GM19455 (cell line): ENCODE measurements at regions not wholly inside any gene's neighbourhood (a gene's known extent, or its start where the extent isn't known, plus 50 kb on each side); places are given as distances from the start of the nearest gene placed in this dataset.
A peak's percentile ranks its signal among the peaks of the same experiment; 100 is the strongest.

Source experiments
- ATAC-seq: cut with Tn5 transposase; IDR thresholded peaks from one replicate; pipeline ENCODE4 v1.9.1; 2021; ENCODE audit not compliant: unreplicated experiment

- no peak for ATAC-seq
Measured at GRCh38 chr15:62625429-62626033, 417.0 kb upstream of the TPM1 start.

- ATAC-seq: no peak
Measured at GRCh38 chr15:62626903-62627302, 415.6 kb upstream of the TPM1 start.

DNA sequence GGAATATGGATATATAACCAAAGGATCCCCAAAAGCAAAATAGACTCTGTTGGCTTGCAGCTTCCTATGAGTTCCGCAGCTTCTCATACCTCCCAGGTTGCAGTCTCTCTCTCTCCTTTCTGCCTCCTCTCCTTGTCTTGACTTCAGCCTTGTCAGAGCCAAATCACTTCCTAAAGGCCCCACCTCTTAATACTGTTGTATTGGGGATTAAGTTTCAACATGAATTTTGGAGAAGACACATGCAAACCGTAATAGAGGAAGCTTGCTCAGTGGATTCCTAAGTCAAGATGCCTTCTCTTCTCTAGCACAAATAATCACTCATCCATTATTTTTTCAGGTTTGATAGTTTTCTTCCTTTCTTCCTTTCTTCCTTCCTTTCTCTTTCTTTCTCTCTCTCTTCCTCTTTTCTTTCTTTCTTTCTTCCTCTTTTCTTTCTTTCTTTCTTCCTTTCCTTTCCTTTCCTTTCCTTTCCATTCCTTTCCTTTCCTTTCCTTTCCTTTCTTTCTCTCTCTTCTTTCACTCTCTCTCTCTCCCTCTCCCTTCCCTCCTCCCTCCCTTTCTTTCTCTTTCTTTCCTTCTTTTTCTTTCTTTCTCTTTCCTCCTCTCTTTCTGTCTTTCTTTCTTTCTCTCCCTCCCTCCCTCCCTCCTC is 411.3 kb upstream of the TPM1 start:
- no peak for ATAC-seq

GRCh38 chr15:62636823-62637573 is 405.5 kb upstream of the TPM1 start:
- no peak for ATAC-seq

DNA sequence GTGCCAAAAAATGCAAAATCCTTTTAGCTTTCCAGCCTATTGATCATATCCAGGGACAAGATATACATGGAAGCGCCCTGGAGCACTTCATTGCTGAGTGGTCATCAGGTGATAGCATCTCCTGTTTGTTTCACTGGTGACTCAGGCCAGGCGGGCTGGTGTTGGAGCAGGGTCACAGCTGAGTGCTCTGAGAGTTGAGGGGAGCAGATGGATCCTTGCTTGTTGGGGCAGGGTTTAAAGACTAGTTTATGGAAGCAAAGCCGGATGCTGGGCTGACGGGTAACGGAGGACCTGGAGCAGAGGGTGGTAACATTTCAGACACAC is 405.0 kb upstream of the TPM1 start:
- no peak for ATAC-seq

GRCh38 chr15:62637950-62638619 is 404.5 kb upstream of the TPM1 start:
- no peak for ATAC-seq

- no peak for ATAC-seq
Measured at GRCh38 chr15:62639432-62639831, 403.1 kb upstream of the TPM1 start.

DNA sequence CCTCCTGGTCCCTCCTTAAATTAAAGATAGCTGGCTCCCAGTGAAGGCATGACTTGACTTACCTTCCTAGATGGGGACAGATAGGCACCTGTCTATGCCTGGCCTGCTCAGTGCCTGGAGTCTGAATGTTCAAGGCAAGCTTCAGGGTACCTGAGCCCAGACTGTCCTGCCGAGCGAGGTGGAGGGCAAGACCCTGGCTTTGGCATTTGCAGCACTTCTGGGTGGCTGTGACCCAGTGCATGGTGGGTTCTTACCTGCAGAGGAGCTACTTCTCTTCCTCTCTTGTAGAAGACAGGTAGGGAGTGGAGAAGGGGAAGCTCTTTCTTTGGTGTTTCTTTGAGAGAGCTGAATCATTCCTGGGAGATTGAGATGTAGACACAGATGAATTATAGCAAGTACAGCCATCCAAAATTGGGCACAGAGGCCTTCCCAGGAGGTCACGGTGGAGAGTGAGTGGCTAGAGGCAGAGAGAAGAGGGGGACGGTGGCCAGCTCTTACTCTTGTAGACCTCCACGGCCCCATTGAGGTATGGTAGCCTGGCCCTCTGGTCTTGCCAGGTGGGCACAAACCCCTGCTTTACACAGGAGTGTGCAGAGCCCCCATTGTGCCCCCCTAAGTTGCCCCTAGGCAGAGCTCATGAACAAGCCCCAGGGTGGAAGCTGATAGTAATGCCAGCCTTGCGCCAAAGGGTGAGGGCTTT is 402.5 kb upstream of the TPM1 start:
- no peak for ATAC-seq

GRCh38 chr15:62641825-62642224 is 400.7 kb upstream of the TPM1 start:
- ATAC-seq: no peak

DNA sequence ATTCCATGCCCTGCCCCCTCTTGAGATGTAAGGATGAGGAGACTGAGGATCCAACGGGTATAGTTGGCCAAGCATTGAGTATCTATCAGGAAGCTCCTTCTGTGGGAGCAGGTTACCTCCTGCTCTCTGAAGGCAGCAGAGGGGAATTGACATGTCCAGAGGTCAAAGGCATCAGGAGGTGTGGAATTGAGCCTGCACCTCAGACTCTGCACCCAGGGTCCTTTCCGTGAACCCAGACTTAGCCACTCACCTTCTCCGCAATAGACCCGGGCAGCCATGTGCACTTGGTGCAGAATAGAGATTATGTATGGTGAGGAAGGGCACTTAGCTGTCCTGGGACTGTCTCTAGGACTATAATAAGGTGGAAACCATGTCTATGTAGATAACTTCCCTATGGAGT is 399.0 kb upstream of the TPM1 start:
- ATAC-seq: no peak

DNA sequence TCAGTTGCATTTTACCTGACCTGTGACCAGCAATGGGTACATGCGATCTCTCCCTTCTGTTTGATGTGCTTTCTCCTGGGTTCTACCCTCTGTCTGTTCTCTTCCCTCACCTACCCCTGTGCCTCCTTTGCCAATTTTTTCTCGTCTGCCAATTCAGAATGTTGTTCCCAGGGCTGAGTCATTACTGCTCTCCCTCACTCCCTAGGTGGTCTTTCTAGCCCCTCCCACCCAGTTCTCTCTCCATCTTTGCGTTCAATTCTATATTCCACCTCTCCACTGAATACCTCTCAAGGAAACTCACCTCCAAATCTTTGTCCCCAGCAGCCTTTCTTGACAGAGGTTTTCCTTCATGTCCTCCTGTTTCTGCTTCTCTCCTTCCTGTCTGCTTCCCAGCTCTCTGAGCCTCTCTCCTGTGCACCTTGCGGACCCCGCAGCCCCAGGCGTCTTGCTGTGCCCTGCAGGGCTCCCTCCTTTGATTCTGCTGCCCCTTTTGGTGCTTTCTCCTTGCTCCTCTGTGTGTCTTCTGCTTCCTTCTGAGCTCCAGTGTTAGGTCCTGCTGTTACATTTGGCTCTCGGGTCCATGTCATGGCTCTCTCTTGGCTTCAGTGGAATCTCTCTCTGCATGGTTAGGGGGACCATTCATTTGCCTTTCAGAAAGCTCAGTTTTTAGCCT is 398.2 kb upstream of the TPM1 start:
- ATAC-seq: no peak

- no peak for ATAC-seq
Measured at GRCh38 chr15:62644889-62645742, 397.4 kb upstream of the TPM1 start.

DNA sequence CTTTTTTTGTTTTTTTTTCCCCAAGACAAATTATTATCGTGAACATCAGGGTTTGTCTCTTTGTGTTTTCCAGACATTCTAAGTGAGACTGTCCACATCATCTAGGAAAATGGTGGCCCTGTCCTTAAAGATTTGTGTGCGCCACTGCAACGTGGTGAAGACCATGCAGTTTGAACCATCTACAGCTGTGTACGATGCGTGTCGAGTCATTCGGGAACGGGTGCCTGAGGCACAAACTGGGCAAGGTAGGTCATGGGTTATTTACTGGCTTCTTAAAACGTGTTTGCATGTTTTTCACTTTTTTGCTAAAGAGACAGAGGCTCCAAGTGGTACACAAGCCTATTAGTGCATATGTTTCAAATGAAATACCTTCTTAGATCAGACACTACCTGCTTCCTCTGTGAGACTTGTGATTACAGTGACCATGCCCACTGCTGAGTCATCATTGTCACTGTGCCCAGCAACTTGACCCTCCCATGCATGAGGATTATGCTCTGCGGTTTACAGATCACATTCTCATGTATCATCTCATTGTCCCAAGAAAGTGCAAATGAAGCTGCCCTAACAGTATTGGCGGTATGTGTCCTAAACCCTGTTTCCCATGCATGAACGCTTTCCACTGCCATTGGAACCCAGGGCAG is 395.2 kb upstream of the TPM1 start:
- no peak for ATAC-seq

- no peak for ATAC-seq
Measured at GRCh38 chr15:62647843-62648505, 394.6 kb upstream of the TPM1 start.

DNA sequence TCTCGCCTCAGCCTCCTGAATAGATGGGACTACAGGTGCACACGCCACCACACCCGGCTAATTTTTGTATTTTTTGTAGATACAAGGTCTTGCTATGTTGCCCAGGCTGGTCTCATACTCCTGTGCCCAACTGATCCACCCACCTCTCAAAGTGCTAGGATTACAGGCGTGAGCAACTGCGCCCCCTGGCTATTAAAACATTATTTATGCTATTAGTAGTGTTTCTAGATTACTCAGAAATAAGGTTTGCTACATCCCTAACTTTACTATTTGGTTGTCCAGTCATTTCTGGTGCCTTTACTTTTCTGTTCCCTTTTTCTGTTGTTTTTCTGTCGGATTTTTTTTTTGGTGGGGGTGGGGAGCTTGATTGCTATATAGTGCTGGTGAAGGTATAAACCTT is 393.6 kb upstream of the TPM1 start:
- peak; percentile 59 for ATAC-seq

DNA sequence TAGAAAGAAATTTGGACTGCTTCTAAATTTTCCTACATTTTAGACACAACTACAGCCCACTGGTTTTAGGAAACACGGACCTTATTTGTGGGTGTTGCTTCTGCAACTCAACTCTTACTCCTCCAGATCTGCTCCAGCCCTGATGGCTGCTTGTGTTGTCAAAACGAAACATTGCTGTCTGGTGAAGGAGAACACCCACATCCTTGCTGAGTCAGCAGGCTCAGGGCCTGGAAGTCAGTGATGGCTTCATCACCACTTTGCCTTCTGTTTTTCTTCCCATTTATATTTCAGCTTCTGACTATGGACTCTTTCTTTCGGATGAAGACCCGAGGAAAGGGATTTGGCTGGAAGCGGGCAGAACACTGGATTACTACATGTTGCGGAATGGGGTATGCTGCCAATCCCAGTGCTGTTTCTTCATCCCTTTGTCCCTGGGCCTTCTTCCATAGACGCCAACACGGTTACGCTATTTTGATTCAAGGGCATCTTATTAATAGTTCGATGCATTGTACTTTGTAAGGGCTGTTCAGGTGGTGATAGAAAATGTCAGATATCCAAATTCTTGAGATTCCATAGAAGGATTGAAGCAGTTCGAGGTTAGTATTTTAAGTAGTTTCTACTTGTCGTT is 392.6 kb upstream of the TPM1 start:
- peak; percentile 55 for ATAC-seq

DNA sequence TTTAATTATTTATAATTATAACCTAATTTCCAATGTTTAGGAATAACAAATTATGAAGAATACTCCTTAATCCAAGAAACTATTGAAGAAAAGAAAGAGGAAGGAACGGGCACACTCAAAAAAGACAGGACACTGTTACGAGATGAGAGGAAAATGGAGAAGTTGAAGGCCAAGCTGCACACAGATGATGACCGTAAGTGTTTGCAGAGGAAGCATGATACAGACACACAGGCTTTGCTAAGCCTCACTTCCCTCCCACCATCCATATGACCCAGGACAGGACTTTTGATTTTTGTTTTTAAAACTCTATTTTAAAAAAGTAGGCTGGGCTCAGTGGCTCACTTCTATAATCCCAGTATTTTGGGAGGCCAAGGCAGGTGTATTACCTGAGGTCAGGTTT is 389.4 kb upstream of the TPM1 start:
- ATAC-seq: no peak

GRCh38 chr15:62656071-62656470 is 386.5 kb upstream of the TPM1 start:
- ATAC-seq: no peak
